ENCODE measurements at regions not wholly inside any gene's neighbourhood (a gene's known extent, or its start where the extent isn't known, plus 50 kb on each side); places are given as distances from the start of the nearest gene placed in this dataset.

GRCh38 chr16:65855171-65856145 is 511.0 kb upstream of the CDH5 start:
- Histone ChIP-seq H4K20me1 (ENCODE audit: insufficient read depth) (no peaks in the 10 kb centered on the region), H3K79me2 (ENCODE audit: insufficient read depth, low read depth) (no peaks in the 10 kb centered on the region), H3K27me3 (ENCODE audit: insufficient read depth, low read depth) (no peaks in the 10 kb centered on the region), H3K4me2 (no peak overlapping the region), H3K4me3 (IDR thresholded peaks at IDR 0.05; ENCODE audit: insufficient read depth, low read depth, low read length) (no peak overlapping the region), H2AFZ (ENCODE audit: low read depth) (no peak overlapping the region), H3K36me3 (ENCODE audit: insufficient read depth) (no peaks in the 10 kb centered on the region), H3K4me1 (ENCODE audit: low read depth, poor library complexity, severe bottlenecking) (no peaks in the 10 kb centered on the region), H3K9ac (no peak overlapping the region), H3K27ac (no peak overlapping the region)
- TF ChIP-seq CTCF (conservative IDR thresholded peaks at IDR 0.05; ENCODE audit: low read depth, low read length) = no peak

DNA sequence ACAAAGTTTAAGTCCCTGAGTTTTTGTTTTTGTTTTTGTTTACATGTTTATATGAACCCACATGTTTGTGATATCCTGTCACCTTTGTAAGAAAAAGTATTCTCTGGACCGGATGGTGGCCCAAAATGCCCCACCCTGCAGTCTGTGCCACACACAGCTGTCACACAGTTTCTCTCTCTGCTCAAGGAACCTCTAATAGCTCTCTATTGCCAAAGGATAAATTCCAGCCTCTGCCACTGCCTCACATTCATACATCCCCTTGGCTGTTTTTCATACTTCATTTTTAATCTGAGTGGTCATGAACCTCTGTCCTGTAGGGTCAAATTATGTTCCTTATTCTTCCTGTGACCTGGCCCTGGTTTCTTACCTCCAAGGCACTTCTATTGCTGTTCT is 520.3 kb upstream of the CDH5 start:
- H3K27me3 ChIP-seq (ENCODE audit: insufficient read depth, low read depth) = no peaks in the 10 kb centered on the region
- no peak overlapping the region for H2AFZ ChIP-seq (ENCODE audit: low read depth)
- no peak for TF ChIP-seq CTCF (conservative IDR thresholded peaks at IDR 0.05; ENCODE audit: low read depth, low read length)
- H3K4me1 ChIP-seq (ENCODE audit: low read depth, poor library complexity, severe bottlenecking) = no peaks in the 10 kb centered on the region
- H3K4me2 ChIP-seq = no peak overlapping the region
- no peak overlapping the region for H3K27ac ChIP-seq
- H3K4me3 ChIP-seq (IDR thresholded peaks at IDR 0.05; ENCODE audit: insufficient read depth, low read depth, low read length) = no peak overlapping the region
- H3K36me3 ChIP-seq (ENCODE audit: insufficient read depth) = no peaks in the 10 kb centered on the region
- H4K20me1 ChIP-seq (ENCODE audit: insufficient read depth) = no peaks in the 10 kb centered on the region
- H3K9ac ChIP-seq = no peak overlapping the region
- no peaks in the 10 kb centered on the region for H3K79me2 ChIP-seq (ENCODE audit: insufficient read depth, low read depth)

DNA sequence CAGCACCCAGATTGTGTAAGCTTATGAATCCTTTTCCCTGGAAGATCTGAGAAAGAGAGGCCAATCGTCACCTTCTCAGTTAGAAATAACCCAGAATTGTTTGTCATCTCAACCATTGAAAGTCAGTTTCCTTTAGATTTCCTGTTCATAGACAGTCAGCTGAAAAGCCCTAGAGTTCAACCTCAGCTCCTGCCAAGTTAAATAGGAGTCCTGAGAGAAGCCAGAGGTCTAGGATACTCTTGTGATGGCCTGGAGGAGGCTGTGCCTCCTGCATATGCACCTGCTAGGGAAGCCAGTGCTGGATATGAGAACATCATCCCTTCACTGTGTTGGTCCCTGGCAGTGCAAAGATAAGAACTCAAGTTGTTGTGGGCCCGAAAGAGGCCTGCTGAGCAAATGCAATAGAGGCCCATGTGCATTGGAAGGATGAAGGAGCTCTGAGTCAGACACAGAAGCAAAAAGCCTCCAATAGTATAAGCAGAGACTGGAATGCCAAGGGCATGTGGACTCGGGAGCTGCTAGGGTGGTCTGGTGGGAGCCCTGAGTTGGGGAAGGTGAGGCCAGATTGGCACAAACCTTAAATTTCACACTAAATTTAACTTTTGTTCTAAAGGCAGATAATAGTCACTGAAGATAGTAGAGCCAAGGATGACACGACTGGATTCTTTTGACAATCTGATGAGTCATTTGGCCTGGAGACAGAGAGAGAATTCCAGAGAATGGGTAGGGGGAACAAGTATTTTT is 520.9 kb upstream of the CDH5 start:
- no peaks in the 10 kb centered on the region for H4K20me1 ChIP-seq (ENCODE audit: insufficient read depth)
- no peaks in the 10 kb centered on the region for H3K4me1 ChIP-seq (ENCODE audit: low read depth, poor library complexity, severe bottlenecking)
- H3K27me3 ChIP-seq (ENCODE audit: insufficient read depth, low read depth) = no peaks in the 10 kb centered on the region
- H3K36me3 ChIP-seq (ENCODE audit: insufficient read depth) = no peaks in the 10 kb centered on the region
- H3K79me2 ChIP-seq (ENCODE audit: insufficient read depth, low read depth) = no peaks in the 10 kb centered on the region
- H3K4me2 ChIP-seq = no peak overlapping the region
- no peak for TF ChIP-seq CTCF (conservative IDR thresholded peaks at IDR 0.05; ENCODE audit: low read depth, low read length)
- no peak overlapping the region for H3K4me3 ChIP-seq (IDR thresholded peaks at IDR 0.05; ENCODE audit: insufficient read depth, low read depth, low read length)
- H3K27ac ChIP-seq = no peak overlapping the region
- H2AFZ ChIP-seq (ENCODE audit: low read depth) = no peak overlapping the region
- H3K9ac ChIP-seq = no peak overlapping the region

DNA sequence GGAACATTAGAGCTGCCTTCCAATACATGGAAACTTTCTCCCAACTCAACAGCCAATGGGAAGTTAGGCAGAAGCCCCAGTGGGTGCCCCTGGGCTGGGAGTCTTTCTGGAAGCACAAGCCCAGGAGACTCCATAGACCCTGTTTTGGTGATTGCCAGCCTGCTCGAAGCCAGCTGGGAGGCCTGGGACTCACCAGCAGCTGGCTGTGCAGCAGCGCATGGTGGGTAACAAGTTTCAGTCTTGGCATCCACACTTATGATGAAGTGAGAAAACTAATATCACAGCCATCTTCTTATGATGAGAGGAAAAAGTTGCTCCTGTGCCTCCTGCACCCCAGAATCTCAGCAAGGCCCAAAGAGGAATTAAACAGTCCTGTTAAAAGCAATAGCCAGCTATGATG is 522.5 kb upstream of the CDH5 start:
- H4K20me1 ChIP-seq (ENCODE audit: insufficient read depth) = no peaks in the 10 kb centered on the region
- no peak overlapping the region for H2AFZ ChIP-seq (ENCODE audit: low read depth)
- no peaks in the 10 kb centered on the region for H3K27me3 ChIP-seq (ENCODE audit: insufficient read depth, low read depth)
- no peaks in the 10 kb centered on the region for H3K79me2 ChIP-seq (ENCODE audit: insufficient read depth, low read depth)
- no peak for TF ChIP-seq CTCF (conservative IDR thresholded peaks at IDR 0.05; ENCODE audit: low read depth, low read length)
- no peak overlapping the region for H3K4me2 ChIP-seq
- H3K4me1 ChIP-seq (ENCODE audit: low read depth, poor library complexity, severe bottlenecking) = no peaks in the 10 kb centered on the region
- H3K36me3 ChIP-seq (ENCODE audit: insufficient read depth) = no peaks in the 10 kb centered on the region
- no peak overlapping the region for H3K27ac ChIP-seq
- H3K4me3 ChIP-seq (IDR thresholded peaks at IDR 0.05; ENCODE audit: insufficient read depth, low read depth, low read length) = no peak overlapping the region
- no peak overlapping the region for H3K9ac ChIP-seq
